Tibial nerve (tissue), 4 donors: ENCODE measurements at regions not wholly inside any gene's neighbourhood (a gene's known extent, or its start where the extent isn't known, plus 50 kb on each side); places are given as distances from the start of the nearest gene placed in this dataset.
"Not testable (repeated sequence)": the region's sequence is repeated elsewhere in the genome, so short reads cannot be mapped to it uniquely, and the experiment has no call there.

Experiments
- EP300 ChIP-seq, 2 donors: sonication (generic); formaldehyde crosslinking; IDR thresholded peaks; one replicate each; pipeline ENCODE4 v1.6.1; 2017; ENCODE audit warnings: antibody characterized with exemption in 2 of 2, mild to moderate bottlenecking in 1 of 2
- POLR2A ChIP-seq, 2 donors: fragments of 450-650 bp; IDR thresholded peaks; one replicate each; pipeline ENCODE4 v1.6.1; 2017; ENCODE audit warnings: antibody characterized with exemption in 2 of 2, mild to moderate bottlenecking in 2 of 2, moderate library complexity in 2 of 2
- TF ChIP-seq, protein P1 (sequence below), 5 experiments: fragments of 200-600 bp in 3 of 5; fragments of 450-650 bp in 2 of 5; sonication (generic) in 3 of 5; IDR thresholded peaks; one replicate each; pipeline ENCODE4 v1.5.1; 2016 to 2019; ENCODE audit warnings: antibody characterized with exemption in 5 of 5, mild to moderate bottlenecking in 3 of 5, moderate library complexity in 2 of 5

DNA sequence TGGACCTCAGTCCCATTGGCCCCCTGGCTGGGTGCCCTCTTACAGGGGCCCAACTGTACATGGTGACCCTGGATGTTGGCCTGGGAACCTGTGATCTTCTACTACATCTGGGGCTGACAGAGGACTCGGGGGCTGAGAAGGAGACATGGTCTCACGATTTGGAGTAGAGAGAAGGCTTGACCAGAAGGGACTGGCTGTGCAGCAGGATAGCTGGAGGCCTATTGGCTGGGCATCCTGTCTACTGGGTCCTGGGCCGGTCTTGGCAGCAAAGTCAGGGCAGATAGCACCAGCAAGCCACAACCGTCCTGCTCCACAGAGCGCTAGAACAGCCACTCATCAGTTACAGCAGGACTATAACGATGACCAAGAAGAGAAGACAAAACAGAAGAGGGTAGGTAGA is 66.4 kb upstream of the PLGLB1 start:
- TF ChIP-seq, protein P1, sequence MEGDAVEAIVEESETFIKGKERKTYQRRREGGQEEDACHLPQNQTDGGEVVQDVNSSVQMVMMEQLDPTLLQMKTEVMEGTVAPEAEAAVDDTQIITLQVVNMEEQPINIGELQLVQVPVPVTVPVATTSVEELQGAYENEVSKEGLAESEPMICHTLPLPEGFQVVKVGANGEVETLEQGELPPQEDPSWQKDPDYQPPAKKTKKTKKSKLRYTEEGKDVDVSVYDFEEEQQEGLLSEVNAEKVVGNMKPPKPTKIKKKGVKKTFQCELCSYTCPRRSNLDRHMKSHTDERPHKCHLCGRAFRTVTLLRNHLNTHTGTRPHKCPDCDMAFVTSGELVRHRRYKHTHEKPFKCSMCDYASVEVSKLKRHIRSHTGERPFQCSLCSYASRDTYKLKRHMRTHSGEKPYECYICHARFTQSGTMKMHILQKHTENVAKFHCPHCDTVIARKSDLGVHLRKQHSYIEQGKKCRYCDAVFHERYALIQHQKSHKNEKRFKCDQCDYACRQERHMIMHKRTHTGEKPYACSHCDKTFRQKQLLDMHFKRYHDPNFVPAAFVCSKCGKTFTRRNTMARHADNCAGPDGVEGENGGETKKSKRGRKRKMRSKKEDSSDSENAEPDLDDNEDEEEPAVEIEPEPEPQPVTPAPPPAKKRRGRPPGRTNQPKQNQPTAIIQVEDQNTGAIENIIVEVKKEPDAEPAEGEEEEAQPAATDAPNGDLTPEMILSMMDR (IDR thresholded peaks at IDR 0.05): not testable (repeated sequence)
- TF ChIP-seq POLR2A, EP300 (IDR thresholded peaks at IDR 0.05): not testable (repeated sequence)
